ENCODE measurements at regions not wholly inside any gene's neighbourhood (a gene's known extent, or its start where the extent isn't known, plus 50 kb on each side); places are given as distances from the start of the nearest gene placed in this dataset.
A peak's percentile ranks its signal among the peaks of the same experiment; 100 is the strongest.

DNA sequence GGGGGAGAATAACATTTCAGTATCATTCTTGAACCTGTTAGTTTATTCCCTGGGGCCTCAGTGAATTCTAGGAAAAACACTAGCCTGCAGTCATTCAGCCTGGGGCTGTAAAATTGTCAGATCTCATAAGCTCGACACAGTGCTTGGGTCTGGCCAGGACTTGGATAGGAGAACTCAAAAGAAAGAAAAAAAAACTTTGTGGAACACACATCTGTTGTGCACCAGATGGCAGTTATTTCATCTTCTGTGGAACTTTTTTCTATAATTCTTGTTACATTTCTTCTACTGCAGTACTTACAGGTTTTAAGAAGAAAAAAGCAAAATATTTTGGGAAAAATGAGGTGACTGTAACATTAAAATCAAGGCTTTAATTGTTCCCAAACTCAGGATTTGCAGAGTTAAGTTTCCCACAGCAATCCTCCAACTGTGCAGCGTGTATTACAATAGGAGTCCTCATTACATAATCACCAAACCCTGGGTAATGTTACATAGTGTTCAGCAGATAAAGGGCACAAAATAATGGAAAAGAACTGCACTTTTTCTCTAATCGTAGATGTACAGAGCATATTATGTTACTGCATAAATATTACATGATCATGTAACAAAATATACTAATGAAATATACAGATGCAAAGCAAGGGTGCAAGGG, 531.1 kb upstream of the CITED2 start:
- H3K36me3 ChIP-seq (ENCODE audit: control insufficient read depth, insufficient read depth, low read length), result no peaks in the 10 kb centered on the region
- H3K9ac ChIP-seq (ENCODE audit: low read length), result no peak overlapping the region
- H3K4me3 ChIP-seq (ENCODE audit: low read length), result no peak overlapping the region
- no peaks in the 10 kb centered on the region for H3K27me3 ChIP-seq (ENCODE audit: control insufficient read depth, insufficient read depth, low read length)
- H3K4me1 ChIP-seq (ENCODE audit: control insufficient read depth, insufficient read depth, low read length), result peaks cover 6% of the 10 kb centered on the region
- no peak overlapping the region for H3K27ac ChIP-seq (ENCODE audit: low read depth, low read length)

- Histone ChIP-seq H3K9ac (ENCODE audit: low read length) (no peak overlapping the region), H3K27ac (ENCODE audit: low read depth, low read length) (no peak overlapping the region), H3K4me3 (ENCODE audit: low read length) (no peak overlapping the region)
Observed at GRCh38 chr6:139904568-139904967, 530.1 kb upstream of the CITED2 start.

GRCh38 chr6:139904158-139904533, 529.7 kb upstream of the CITED2 start:
- Histone ChIP-seq H3K4me3 (ENCODE audit: low read length) (no peak overlapping the region), H3K27ac (ENCODE audit: low read depth, low read length) (no peak overlapping the region), H3K36me3 (ENCODE audit: control insufficient read depth, insufficient read depth, low read length) (no peaks in the 10 kb centered on the region), H3K9ac (ENCODE audit: low read length) (no peak overlapping the region), H3K27me3 (ENCODE audit: control insufficient read depth, insufficient read depth, low read length) (no peaks in the 10 kb centered on the region), H3K4me1 (ENCODE audit: control insufficient read depth, insufficient read depth, low read length) (peaks cover 6% of the 10 kb centered on the region)

More at GRCh38 chr6:139904568-139904967, 530.1 kb upstream of the CITED2 start:
- Histone ChIP-seq H3K4me1 (ENCODE audit: control insufficient read depth, insufficient read depth, low read length) (peaks cover 6% of the 10 kb centered on the region), H3K36me3 (ENCODE audit: control insufficient read depth, insufficient read depth, low read length) (no peaks in the 10 kb centered on the region), H3K27me3 (ENCODE audit: control insufficient read depth, insufficient read depth, low read length) (no peaks in the 10 kb centered on the region)

DNA sequence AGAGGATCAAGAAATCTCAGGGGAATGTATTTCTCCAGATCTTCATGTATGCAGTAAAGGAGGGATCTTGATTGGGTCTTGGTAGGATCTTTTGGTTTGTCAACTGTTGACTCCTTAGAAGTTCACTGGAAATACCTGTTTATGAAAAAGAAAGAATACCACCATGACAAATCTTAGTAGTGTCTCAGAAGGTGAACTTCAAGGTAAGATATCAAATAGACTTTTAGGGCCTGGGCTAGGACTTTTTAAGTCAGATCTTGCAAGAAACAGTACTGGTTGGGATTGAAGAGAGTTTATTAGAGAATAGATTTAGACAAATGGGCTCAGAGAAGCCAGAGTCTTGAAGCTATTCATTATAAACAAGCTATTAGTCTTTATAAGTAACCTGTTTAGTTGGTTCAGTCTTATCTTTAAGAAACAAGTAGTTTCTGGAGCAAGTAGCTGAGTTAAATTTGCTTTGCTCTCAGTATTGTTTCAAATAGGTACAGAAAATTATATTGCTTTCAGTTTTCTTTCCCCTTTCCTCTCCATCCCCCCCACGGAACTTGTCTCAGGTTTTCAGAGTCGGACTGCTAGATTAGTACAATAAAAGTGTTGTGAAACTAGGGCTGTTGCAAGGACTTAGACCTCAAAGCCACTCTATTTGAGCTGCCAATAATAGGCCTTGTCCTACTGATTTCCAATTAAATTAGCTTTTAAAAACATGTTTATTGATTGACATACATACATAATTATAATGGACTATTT, 529.1 kb upstream of the CITED2 start:
- no peak overlapping the region for H3K27ac ChIP-seq (ENCODE audit: low read depth, low read length)
- no peaks in the 10 kb centered on the region for H3K27me3 ChIP-seq (ENCODE audit: control insufficient read depth, insufficient read depth, low read length)
- no peak overlapping the region for H3K9ac ChIP-seq (ENCODE audit: low read length)
- H3K36me3 ChIP-seq (ENCODE audit: control insufficient read depth, insufficient read depth, low read length), result no peaks in the 10 kb centered on the region
- peaks cover 6% of the 10 kb centered on the region for H3K4me1 ChIP-seq (ENCODE audit: control insufficient read depth, insufficient read depth, low read length)
- no peak overlapping the region for H3K4me3 ChIP-seq (ENCODE audit: low read length)

DNA sequence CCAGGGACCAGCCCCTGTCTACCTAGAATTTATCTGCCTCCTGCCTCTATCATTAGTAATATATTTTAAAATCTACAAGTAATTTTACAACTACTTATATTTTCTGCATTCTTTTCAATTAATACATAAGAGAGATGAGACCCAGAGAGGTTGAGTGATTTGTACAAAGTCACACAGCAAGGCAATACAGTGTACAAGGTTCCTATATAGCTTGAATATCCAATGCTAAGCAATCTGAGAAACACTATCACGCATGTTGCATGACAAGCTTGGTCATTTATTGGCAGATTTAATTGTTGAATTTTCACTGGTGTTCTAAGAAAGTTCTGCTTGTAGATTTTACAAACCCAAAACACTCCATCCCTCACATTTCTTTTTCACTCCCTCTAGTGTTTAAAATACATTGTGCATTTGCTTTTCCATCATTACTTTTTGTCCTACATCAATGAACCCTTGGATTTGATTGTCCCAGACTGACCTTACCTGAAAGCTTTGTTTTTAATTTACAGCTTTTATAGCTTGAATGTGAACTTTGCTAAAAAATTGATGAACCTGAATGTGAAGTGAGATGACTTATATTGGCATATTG, 520.9 kb upstream of the CITED2 start:
- H3K27me3 ChIP-seq (ENCODE audit: control insufficient read depth, insufficient read depth, low read length), result no peaks in the 10 kb centered on the region
- no peak overlapping the region for H3K4me3 ChIP-seq (ENCODE audit: low read length)
- no peak overlapping the region for H3K27ac ChIP-seq (ENCODE audit: low read depth, low read length)
- no peak overlapping the region for H3K9ac ChIP-seq (ENCODE audit: low read length)
- H3K4me1 ChIP-seq (ENCODE audit: control insufficient read depth, insufficient read depth, low read length), result no peaks in the 10 kb centered on the region
- H3K36me3 ChIP-seq (ENCODE audit: control insufficient read depth, insufficient read depth, low read length), result no peaks in the 10 kb centered on the region

- no peaks in the 10 kb centered on the region for H3K4me1 ChIP-seq (ENCODE audit: control insufficient read depth, insufficient read depth, low read length)
- H3K9ac ChIP-seq (ENCODE audit: low read length), result no peak overlapping the region
- no peaks in the 10 kb centered on the region for H3K36me3 ChIP-seq (ENCODE audit: control insufficient read depth, insufficient read depth, low read length)
- H3K27ac ChIP-seq (ENCODE audit: low read depth, low read length), result no peak overlapping the region
- no peaks in the 10 kb centered on the region for H3K27me3 ChIP-seq (ENCODE audit: control insufficient read depth, insufficient read depth, low read length)
- no peak overlapping the region for H3K4me3 ChIP-seq (ENCODE audit: low read length)
Observed at GRCh38 chr6:139894271-139894670, 519.8 kb upstream of the CITED2 start.

DNA sequence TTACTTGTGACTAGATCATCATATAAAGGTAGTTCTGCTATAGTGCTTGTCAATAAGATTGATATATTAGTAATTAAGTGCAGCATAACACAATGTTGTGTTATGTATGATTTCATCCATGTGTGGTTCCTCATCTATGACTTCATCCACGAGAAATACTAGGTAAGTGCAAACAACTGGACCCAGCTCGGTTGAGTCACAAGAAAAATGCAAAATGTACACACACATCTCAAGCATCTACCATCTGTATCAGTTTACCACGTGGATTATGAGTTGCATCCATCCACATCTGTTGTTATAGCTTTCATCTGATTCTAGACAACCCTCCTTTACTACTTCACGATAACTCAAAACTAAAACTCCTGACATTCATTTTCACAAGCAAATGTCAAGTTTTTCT, 517.0 kb upstream of the CITED2 start:
- Histone ChIP-seq H3K27ac (ENCODE audit: low read depth, low read length) (no peak overlapping the region), H3K4me1 (ENCODE audit: control insufficient read depth, insufficient read depth, low read length) (peaks cover 4% of the 10 kb centered on the region)

GRCh38 chr6:139888681-139889122, 514.3 kb upstream of the CITED2 start:
- no peak overlapping the region for H3K27ac ChIP-seq (ENCODE audit: low read depth, low read length)
- no peak overlapping the region for H3K9ac ChIP-seq (ENCODE audit: low read length)
- peaks cover 4% of the 10 kb centered on the region for H3K4me1 ChIP-seq (ENCODE audit: control insufficient read depth, insufficient read depth, low read length)

More for the DNA sequence above, 517.0 kb upstream of the CITED2 start:
- Histone ChIP-seq H3K9ac (ENCODE audit: low read length) (no peak overlapping the region), H3K27me3 (ENCODE audit: control insufficient read depth, insufficient read depth, low read length) (no peaks in the 10 kb centered on the region), H3K4me3 (ENCODE audit: low read length) (no peak overlapping the region), H3K36me3 (ENCODE audit: control insufficient read depth, insufficient read depth, low read length) (no peaks in the 10 kb centered on the region)

DNA sequence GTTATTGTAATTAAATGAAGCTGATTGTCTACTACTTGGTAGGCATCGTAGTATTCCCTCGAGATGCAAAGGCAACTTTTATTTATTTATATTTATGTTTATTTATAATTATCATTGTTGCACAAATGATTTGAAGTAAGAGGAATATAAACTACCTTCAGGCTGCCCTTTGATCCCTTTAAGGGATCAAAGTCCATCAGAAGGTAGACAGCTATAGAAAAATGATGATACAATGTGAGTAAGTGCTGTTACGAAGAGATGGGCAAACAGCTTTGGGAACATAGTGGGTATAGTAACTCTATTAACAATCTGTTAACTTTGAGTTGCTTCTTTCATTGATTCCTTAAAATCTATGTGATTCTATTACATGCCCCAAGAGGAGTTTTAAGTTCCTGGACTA, 512.8 kb upstream of the CITED2 start:
- Histone ChIP-seq H3K9ac (ENCODE audit: low read length) (no peak overlapping the region), H3K4me1 (ENCODE audit: control insufficient read depth, insufficient read depth, low read length) (peaks cover 7% of the 10 kb centered on the region), H3K27ac (ENCODE audit: low read depth, low read length) (no peak overlapping the region), H3K4me3 (ENCODE audit: low read length) (no peak overlapping the region), H3K27me3 (ENCODE audit: control insufficient read depth, insufficient read depth, low read length) (no peaks in the 10 kb centered on the region), H3K36me3 (ENCODE audit: control insufficient read depth, insufficient read depth, low read length) (no peaks in the 10 kb centered on the region)

More at GRCh38 chr6:139888681-139889122, 514.3 kb upstream of the CITED2 start:
- no peaks in the 10 kb centered on the region for H3K27me3 ChIP-seq (ENCODE audit: control insufficient read depth, insufficient read depth, low read length)
- H3K4me3 ChIP-seq (ENCODE audit: low read length), result no peak overlapping the region
- H3K36me3 ChIP-seq (ENCODE audit: control insufficient read depth, insufficient read depth, low read length), result no peaks in the 10 kb centered on the region

- H3K9ac ChIP-seq (ENCODE audit: low read length), result no peak overlapping the region
- no peak overlapping the region for H3K4me3 ChIP-seq (ENCODE audit: low read length)
- no peaks in the 10 kb centered on the region for H3K27me3 ChIP-seq (ENCODE audit: control insufficient read depth, insufficient read depth, low read length)
- no peaks in the 10 kb centered on the region for H3K36me3 ChIP-seq (ENCODE audit: control insufficient read depth, insufficient read depth, low read length)
- no peak overlapping the region for H3K27ac ChIP-seq (ENCODE audit: low read depth, low read length)
- H3K4me1 ChIP-seq (ENCODE audit: control insufficient read depth, insufficient read depth, low read length), result peaks cover 10% of the 10 kb centered on the region
Observed at GRCh38 chr6:139886396-139886795, 511.9 kb upstream of the CITED2 start.

DNA sequence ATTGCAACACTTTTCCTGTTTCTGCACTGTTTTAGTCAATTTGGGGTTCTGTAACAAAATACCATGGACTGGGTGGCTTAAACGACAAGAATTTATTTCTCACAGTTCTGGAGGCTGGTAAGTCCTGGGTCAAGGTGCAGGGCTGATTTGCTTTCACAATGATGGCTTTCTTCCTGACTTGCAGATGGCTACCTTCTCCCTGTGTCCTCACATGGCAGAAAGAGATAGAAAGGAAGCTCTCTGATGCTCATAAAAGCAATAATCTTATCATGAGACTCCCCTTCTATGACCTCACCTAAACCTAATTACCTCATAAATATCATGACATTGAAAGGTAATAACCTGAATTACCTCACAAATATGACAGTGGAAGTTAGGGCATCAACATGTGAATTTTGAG, 511.5 kb upstream of the CITED2 start:
- H3K4me1 ChIP-seq (ENCODE audit: control insufficient read depth, insufficient read depth, low read length), result peaks cover 10% of the 10 kb centered on the region
- no peak overlapping the region for H3K4me3 ChIP-seq (ENCODE audit: low read length)
- H3K27ac ChIP-seq (ENCODE audit: low read depth, low read length), result no peak overlapping the region
- no peak overlapping the region for H3K9ac ChIP-seq (ENCODE audit: low read length)
- no peaks in the 10 kb centered on the region for H3K27me3 ChIP-seq (ENCODE audit: control insufficient read depth, insufficient read depth, low read length)
- H3K36me3 ChIP-seq (ENCODE audit: control insufficient read depth, insufficient read depth, low read length), result no peaks in the 10 kb centered on the region

- H3K9ac ChIP-seq (ENCODE audit: low read length), result no peak overlapping the region
- no peak overlapping the region for H3K4me3 ChIP-seq (ENCODE audit: low read length)
- no peaks in the 10 kb centered on the region for H3K36me3 ChIP-seq (ENCODE audit: control insufficient read depth, insufficient read depth, low read length)
- H3K27me3 ChIP-seq (ENCODE audit: control insufficient read depth, insufficient read depth, low read length), result no peaks in the 10 kb centered on the region
- peaks cover 10% of the 10 kb centered on the region for H3K4me1 ChIP-seq (ENCODE audit: control insufficient read depth, insufficient read depth, low read length)
- peak overlapping the region; percentile 18 for H3K27ac ChIP-seq (ENCODE audit: low read depth, low read length)
Observed at GRCh38 chr6:139883776-139884175, 509.3 kb upstream of the CITED2 start.

Data from rectal smooth muscle tissue (tissue), 1 donor.